GM19455 (cell line): ENCODE measurements at regions not wholly inside any gene's neighbourhood (a gene's known extent, or its start where the extent isn't known, plus 50 kb on each side); places are given as distances from the start of the nearest gene placed in this dataset.

Experiments used
- ATAC-seq: cut with Tn5 transposase; IDR thresholded peaks from one replicate; pipeline ENCODE4 v1.9.1; 2021; ENCODE audit not compliant: unreplicated experiment

GRCh38 chr13:34842466-34842865 lies 99.6 kb upstream of the NBEA start:
- no peak for ATAC-seq

- ATAC-seq, result no peak
Observed at GRCh38 chr13:34847766-34848165, 94.3 kb upstream of the NBEA start.

- ATAC-seq, result no peak
Observed at GRCh38 chr13:34849406-34849805, 92.7 kb upstream of the NBEA start.

- ATAC-seq, result no peak
Observed at GRCh38 chr13:34853161-34853560, 88.9 kb upstream of the NBEA start.

- ATAC-seq, result no peak
Observed at GRCh38 chr13:34857558-34858325, 84.3 kb upstream of the NBEA start.

- ATAC-seq, result no peak
Observed at GRCh38 chr13:34862311-34862710, 79.8 kb upstream of the NBEA start.

- no peak for ATAC-seq
Observed at GRCh38 chr13:34862716-34863115, 79.4 kb upstream of the NBEA start.

GRCh38 chr13:34863360-34864135 lies 78.5 kb upstream of the NBEA start:
- no peak for ATAC-seq

- ATAC-seq, result no peak
Observed at GRCh38 chr13:34864671-34865070, 77.4 kb upstream of the NBEA start.

- ATAC-seq, result no peak
Observed at GRCh38 chr13:34867590-34867989, 74.5 kb upstream of the NBEA start.

GRCh38 chr13:34868733-34869132 lies 73.3 kb upstream of the NBEA start:
- no peak for ATAC-seq

- no peak for ATAC-seq
Observed at GRCh38 chr13:34869696-34870095, 72.4 kb upstream of the NBEA start.

GRCh38 chr13:34878329-34878728 lies 63.7 kb upstream of the NBEA start:
- no peak for ATAC-seq

- no peak for ATAC-seq
Observed at GRCh38 chr13:34879851-34880250, 62.2 kb upstream of the NBEA start.

GRCh38 chr13:34881494-34881893 lies 60.6 kb upstream of the NBEA start:
- no peak for ATAC-seq

- ATAC-seq, result no peak
Observed at GRCh38 chr13:34883396-34883795, 58.7 kb upstream of the NBEA start.

GRCh38 chr13:34884366-34884765 lies 57.7 kb upstream of the NBEA start:
- ATAC-seq, result no peak

GRCh38 chr13:34886121-34886875 lies 55.8 kb upstream of the NBEA start:
- ATAC-seq, result no peak

GRCh38 chr13:34886987-34887386 lies 55.1 kb upstream of the NBEA start:
- no peak for ATAC-seq
